Upper lobe of right lung (tissue), 1 donor: ENCODE measurements at regions not wholly inside any gene's neighbourhood (a gene's known extent, or its start where the extent isn't known, plus 50 kb on each side); places are given as distances from the start of the nearest gene placed in this dataset.

Experiments
- ATAC-seq: fragments of 200-7000 bp; cut with Tn5 transposase; one replicate; pipeline ENCODE4 v1.9.1; 2020; ENCODE audit warnings: mild to moderate bottlenecking, moderate library complexity
- DNase-seq: peaks from one replicate; pipeline ENCODE4 v3.0.0-alpha.2; 2020
- H3K27ac ChIP-seq: fragments of 200-600 bp; one replicate; pipeline ENCODE4 v1.8.0; 2022
- H3K27me3 ChIP-seq: fragments of 200-600 bp; one replicate; pipeline ENCODE4 v1.8.0; 2022; ENCODE audit warnings: mild to moderate bottlenecking
- H3K36me3 ChIP-seq: fragments of 200-600 bp; one replicate; pipeline ENCODE4 v1.8.0; 2022
- H3K4me1 ChIP-seq: fragments of 200-600 bp; one replicate; pipeline ENCODE4 v1.8.0; 2022
- H3K4me3 ChIP-seq: fragments of 200-600 bp; one replicate; pipeline ENCODE4 v1.8.0; 2022; ENCODE audit warnings: mild to moderate bottlenecking
- H3K9me3 ChIP-seq: fragments of 200-600 bp; one replicate; pipeline ENCODE4 v1.8.0; 2022
- CTCF ChIP-seq: fragments of 200-600 bp; IDR thresholded peaks from one replicate; pipeline ENCODE4 v1.8.0; 2022; ENCODE audit warnings: antibody characterized with exemption
- intact Hi-C: fragments of 100-400 bp; cut with DNase I; formaldehyde crosslinking; loops from one replicate; pipeline ENCODE4 v1.11.0; 2022
- donor health status: DM: no; HTN: yes; CAD: no; lungs with severe emphysema.

- Histone ChIP-seq H3K4me3 (no peak overlapping the region), H3K27me3 (no peaks in the 10 kb centered on the region), H3K9me3 (no peaks in the 10 kb centered on the region), H3K4me1 (peaks cover 3% of the 10 kb centered on the region), H3K36me3 (no peaks in the 10 kb centered on the region), H3K27ac (no peak overlapping the region)
- no peak for TF ChIP-seq CTCF
- DNase-seq (no peak), ATAC-seq (peak; percentile 58)
- intact Hi-C loops = no loop called here
These were observed 500.9 kb upstream of the ZMIZ1 start for GRCh38 chr10:78567680-78568455.

GRCh38 chr10:78568620-78569019 lies 500.1 kb upstream of the ZMIZ1 start:
- DNase-seq (no peak), ATAC-seq (no peak)
- Histone ChIP-seq H3K27ac (no peak overlapping the region), H3K4me3 (no peak overlapping the region), H3K27me3 (no peaks in the 10 kb centered on the region), H3K4me1 (peaks cover 4% of the 10 kb centered on the region), H3K9me3 (no peaks in the 10 kb centered on the region), H3K36me3 (no peaks in the 10 kb centered on the region)
- no peak for TF ChIP-seq CTCF
- intact Hi-C loops = no loop called here

DNA sequence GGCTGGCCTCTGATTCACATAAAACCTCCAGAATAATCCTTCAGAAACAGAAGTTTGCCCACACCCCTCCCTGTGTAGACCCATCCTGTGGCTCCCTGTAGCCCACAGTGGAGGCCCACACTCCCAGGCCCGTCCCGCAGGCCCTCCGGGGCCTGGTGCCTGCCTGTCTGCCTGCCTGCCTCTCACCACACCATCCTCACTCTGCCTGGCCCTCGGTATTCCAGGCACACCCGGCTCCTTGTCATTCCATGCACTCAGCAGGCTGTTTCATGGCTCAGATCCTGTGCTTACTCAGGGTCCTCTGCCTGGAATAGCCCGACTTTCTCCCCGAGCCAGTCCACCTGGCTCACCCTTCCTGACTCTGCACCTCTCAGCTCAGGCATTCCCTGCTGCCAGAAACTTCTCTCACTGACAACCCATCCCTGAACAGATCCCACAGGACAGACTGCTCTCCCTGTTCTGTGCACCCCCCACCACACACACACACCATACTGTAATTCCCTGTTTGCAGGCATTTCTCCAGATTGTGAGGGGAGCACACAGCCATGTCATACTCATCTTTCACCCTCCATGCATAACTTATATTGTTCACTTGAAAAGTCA lies 498.0 kb upstream of the ZMIZ1 start:
- intact Hi-C loops = no loop called here
- no peaks in the 10 kb centered on the region for H3K9me3 ChIP-seq
- ATAC-seq = peak; percentile 77
- no peak for TF ChIP-seq CTCF
- no peaks in the 10 kb centered on the region for H3K36me3 ChIP-seq
- no peak overlapping the region for H3K4me3 ChIP-seq
- no peaks in the 10 kb centered on the region for H3K27me3 ChIP-seq
- peaks cover 4% of the 10 kb centered on the region for H3K4me1 ChIP-seq
- no peak for DNase-seq
- H3K27ac ChIP-seq = no peak overlapping the region

GRCh38 chr10:78571286-78571685 lies 497.5 kb upstream of the ZMIZ1 start:
- intact Hi-C loops = no loop called here
- Histone ChIP-seq H3K36me3 (no peaks in the 10 kb centered on the region), H3K9me3 (no peaks in the 10 kb centered on the region), H3K27me3 (no peaks in the 10 kb centered on the region), H3K4me3 (no peak overlapping the region), H3K27ac (no peak overlapping the region), H3K4me1 (peaks cover 4% of the 10 kb centered on the region)
- DNase-seq (no peak), ATAC-seq (no peak)
- no peak for TF ChIP-seq CTCF

DNA sequence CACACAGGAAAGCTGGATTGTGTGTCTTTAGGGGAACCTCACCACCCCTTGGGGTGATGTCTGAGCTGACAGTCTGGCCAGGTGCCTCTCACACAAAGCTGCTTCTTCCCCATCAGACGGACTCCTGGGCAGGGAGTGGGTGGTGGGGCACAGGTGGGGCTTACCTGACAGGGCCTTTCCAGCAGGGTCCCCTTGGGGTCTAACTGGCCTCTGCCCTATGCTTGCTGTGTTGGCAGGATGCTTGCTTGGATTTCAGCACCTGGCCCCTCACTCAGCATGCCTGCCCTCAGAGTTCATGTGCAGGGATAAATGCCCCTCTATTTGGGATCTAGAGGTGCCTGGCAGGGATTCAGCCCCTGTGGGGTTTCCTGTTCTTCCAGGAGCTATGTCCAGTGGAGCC lies 496.9 kb upstream of the ZMIZ1 start:
- Histone ChIP-seq H3K9me3 (no peaks in the 10 kb centered on the region), H3K4me1 (peaks cover 4% of the 10 kb centered on the region), H3K36me3 (no peaks in the 10 kb centered on the region), H3K27me3 (no peaks in the 10 kb centered on the region), H3K4me3 (no peak overlapping the region), H3K27ac (peak overlapping the region; percentile 6)
- ATAC-seq = no peak
- intact Hi-C loops = no loop called here
- no peak for DNase-seq
- TF ChIP-seq CTCF = no peak
